Mesendoderm (in vitro differentiated cells): ENCODE measurements at regions not wholly inside any gene's neighbourhood (a gene's known extent, or its start where the extent isn't known, plus 50 kb on each side); places are given as distances from the start of the nearest gene placed in this dataset.

Source experiments
- DNase-seq: peaks from one replicate; pipeline ENCODE4 v3.0.0; 2013
- H2AK5ac ChIP-seq: 2 replicates; pipeline ENCODE4 v1.6.1; 2013; ENCODE audit warnings: low read length, inconsistent platforms
- H2BK120ac ChIP-seq: 2 replicates; pipeline ENCODE4 v1.6.1; 2013; ENCODE audit warnings: low read depth, mild to moderate bottlenecking, low read length, moderate library complexity, mixed read lengths
- H2BK15ac ChIP-seq: replicated peaks from 2 replicates; pipeline ENCODE4 v1.6.1; 2013; ENCODE audit warnings: low read depth, mild to moderate bottlenecking, moderate library complexity
- H2BK5ac ChIP-seq: 2 replicates; pipeline ENCODE4 v1.6.1; 2013; ENCODE audit warnings: low read length, inconsistent platforms
- H3K18ac ChIP-seq: 2 replicates; pipeline ENCODE4 v1.6.1; 2013; ENCODE audit warnings: mild to moderate bottlenecking, low read length, mixed read lengths
- H3K23ac ChIP-seq: one replicate; pipeline ENCODE4 v1.6.1; 2013; ENCODE audit warnings: low read length
- H3K27ac ChIP-seq: 2 replicates; pipeline ENCODE4 v1.5.1; 2013; ENCODE audit warnings: low read depth, mild to moderate bottlenecking, inconsistent platforms, low read length, moderate library complexity
- H3K27me3 ChIP-seq: 2 replicates; pipeline ENCODE4 v1.6.1; 2013; ENCODE audit warnings: low read length, control low read depth, mild to moderate bottlenecking, inconsistent platforms; ENCODE audit not compliant: insufficient read depth, poor library complexity
- H3K36me3 ChIP-seq: 2 replicates; pipeline ENCODE4 v1.6.1; 2013; ENCODE audit warnings: low read length, inconsistent platforms; ENCODE audit not compliant: control insufficient read depth, insufficient read depth
- H3K4ac ChIP-seq: one replicate; pipeline ENCODE4 v1.6.1; 2013; ENCODE audit warnings: low read depth, mild to moderate bottlenecking, low read length, moderate library complexity
- H3K4me1 ChIP-seq: 2 replicates; pipeline ENCODE4 v1.6.1; 2013; ENCODE audit warnings: low read depth, low read length, inconsistent platforms; ENCODE audit not compliant: control insufficient read depth
- H3K4me2 ChIP-seq: 2 replicates; pipeline ENCODE4 v1.6.1; 2013; ENCODE audit warnings: low read length
- H3K4me3 ChIP-seq: 2 replicates; pipeline ENCODE4 v1.5.1; 2013; ENCODE audit warnings: mild to moderate bottlenecking, low read length
- H3K56ac ChIP-seq: one replicate; pipeline ENCODE4 v1.6.1; 2013; ENCODE audit warnings: low read length
- H3K79me1 ChIP-seq: 2 replicates; pipeline ENCODE4 v1.6.1; 2013; ENCODE audit warnings: low read length, inconsistent platforms
- H3K79me2 ChIP-seq: 2 replicates; pipeline ENCODE4 v1.6.1; 2013; ENCODE audit warnings: mild to moderate bottlenecking, low read length; ENCODE audit not compliant: control insufficient read depth, insufficient read depth
- H3K9ac ChIP-seq: 2 replicates; pipeline ENCODE4 v1.6.1; 2013; ENCODE audit warnings: low read length, inconsistent platforms
- H4K5ac ChIP-seq: one replicate; pipeline ENCODE4 v1.6.1; 2013; ENCODE audit warnings: low read length
- H4K8ac ChIP-seq: one replicate; pipeline ENCODE4 v1.6.1; 2013; ENCODE audit warnings: low read depth, mild to moderate bottlenecking, control low read depth, low read length, moderate library complexity
- WGBS: extraction: QIAGEN DNeasy Blood & Tissue Kit; methylation state at CpG from one replicate; pipeline ENCODE4 v1.1.7; 2013; ENCODE audit warnings: low lambda C conversion rate, missing lambda C conversion rate; ENCODE audit not compliant: insufficient coverage; ENCODE audit errors: extremely low coverage; 5-methylcytosine and 5-hydroxymethylcytosine counted together

DNA sequence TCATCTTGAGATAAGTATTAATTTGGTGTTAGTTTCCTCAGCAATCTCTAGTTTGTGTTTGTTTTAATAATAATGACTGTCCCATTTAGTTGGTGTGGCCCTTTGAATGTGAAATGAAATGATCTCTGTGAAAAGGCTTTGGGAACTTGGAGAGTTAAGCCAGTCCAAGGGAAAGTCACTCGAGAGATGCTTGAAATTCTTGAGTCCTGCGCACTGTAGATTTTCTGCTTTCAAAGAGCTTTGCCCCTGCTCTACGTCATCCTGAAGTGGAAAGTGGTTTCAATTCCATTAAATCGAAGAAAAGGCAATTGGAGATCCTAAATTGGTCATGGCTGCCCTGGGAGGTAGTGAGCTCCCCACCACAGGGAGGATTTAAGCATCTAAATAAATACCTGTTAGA, 403.8 kb downstream of the ZNF536 start:
- Histone ChIP-seq H3K4me3 (no peak overlapping the region), H4K8ac (no peak overlapping the region), H3K9ac (no peak overlapping the region), H3K23ac (no peak overlapping the region), H3K36me3 (no peaks in the 10 kb centered on the region), H2AK5ac (no peak overlapping the region), H3K27me3 (no peaks in the 10 kb centered on the region), H3K4me1 (no peaks in the 10 kb centered on the region), H4K5ac (no peak overlapping the region), H2BK5ac (no peak overlapping the region), H3K56ac (no peak overlapping the region), H3K4ac (no peak overlapping the region), H3K79me2 (no peaks in the 10 kb centered on the region), H2BK15ac (no peak overlapping the region), H3K27ac (no peak overlapping the region), H2BK120ac (no peak overlapping the region), H3K18ac (no peak overlapping the region), H3K79me1 (no peaks in the 10 kb centered on the region), H3K4me2 (no peak overlapping the region)
- WGBS = no CpG with 5 or more reads among the region's 4 CpGs
- DNase-seq = no peak

DNA sequence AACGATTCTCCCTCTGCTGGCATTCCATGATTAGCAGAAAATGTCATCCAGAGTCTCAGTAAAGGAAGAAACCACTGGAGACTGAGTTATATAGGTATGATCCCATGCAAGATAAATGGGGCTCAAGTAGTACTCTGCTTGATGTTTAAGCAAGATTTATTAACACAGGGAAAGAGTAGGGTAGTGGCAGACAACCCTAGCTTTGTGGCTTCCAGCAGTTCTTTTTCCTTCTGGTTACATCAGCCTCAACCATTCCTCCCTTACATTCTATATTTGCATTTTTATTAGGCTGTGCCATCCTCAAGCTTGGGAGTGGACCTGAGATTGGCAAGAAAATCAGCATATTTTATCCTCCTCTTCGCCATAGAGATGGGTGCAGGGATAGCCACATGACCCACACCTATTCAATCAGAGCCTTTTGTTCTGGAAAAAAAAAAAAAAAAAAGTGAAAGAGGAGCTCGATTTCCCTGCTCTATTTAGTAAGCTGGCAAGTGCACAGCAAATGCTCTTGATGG, 402.1 kb downstream of the ZNF536 start:
- no peak overlapping the region for H3K56ac ChIP-seq
- H3K79me1 ChIP-seq = no peaks in the 10 kb centered on the region
- no peak overlapping the region for H3K23ac ChIP-seq
- no peaks in the 10 kb centered on the region for H3K36me3 ChIP-seq
- no peaks in the 10 kb centered on the region for H3K79me2 ChIP-seq
- H3K4me3 ChIP-seq = no peak overlapping the region
- H3K27me3 ChIP-seq = no peaks in the 10 kb centered on the region
- H4K5ac ChIP-seq = no peak overlapping the region
- no peak for DNase-seq
- no peaks in the 10 kb centered on the region for H3K4me1 ChIP-seq
- H3K4me2 ChIP-seq = no peak overlapping the region
- no CpG with 5 or more reads among the region's 3 CpGs for WGBS
- H3K4ac ChIP-seq = no peak overlapping the region
- no peak overlapping the region for H3K9ac ChIP-seq
- no peak overlapping the region for H2BK120ac ChIP-seq
- H3K27ac ChIP-seq = no peak overlapping the region
- H2BK5ac ChIP-seq = no peak overlapping the region
- no peak overlapping the region for H4K8ac ChIP-seq
- no peak overlapping the region for H3K18ac ChIP-seq
- H2BK15ac ChIP-seq = no peak overlapping the region
- no peak overlapping the region for H2AK5ac ChIP-seq

GRCh38 chr19:30762651-30763050, 390.5 kb downstream of the ZNF536 start:
- Histone ChIP-seq H3K36me3 (no peaks in the 10 kb centered on the region), H3K9ac (no peak overlapping the region), H3K4me1 (no peaks in the 10 kb centered on the region), H3K4ac (no peak overlapping the region), H3K27me3 (no peaks in the 10 kb centered on the region), H4K5ac (no peak overlapping the region), H3K79me1 (no peaks in the 10 kb centered on the region), H2BK15ac (no peak overlapping the region), H3K4me2 (no peak overlapping the region), H2BK120ac (no peak overlapping the region), H3K18ac (no peak overlapping the region), H3K56ac (no peak overlapping the region), H2BK5ac (no peak overlapping the region), H2AK5ac (no peak overlapping the region), H3K23ac (no peak overlapping the region), H4K8ac (no peak overlapping the region), H3K4me3 (no peak overlapping the region), H3K27ac (no peak overlapping the region), H3K79me2 (no peaks in the 10 kb centered on the region)
- WGBS = no CpG with 5 or more reads among the region's 2 CpGs
- no peak for DNase-seq

- no peak overlapping the region for H2BK15ac ChIP-seq
- no peaks in the 10 kb centered on the region for H3K79me2 ChIP-seq
- H3K4me1 ChIP-seq = no peaks in the 10 kb centered on the region
- no peak overlapping the region for H3K9ac ChIP-seq
- H3K4me3 ChIP-seq = no peak overlapping the region
- H3K36me3 ChIP-seq = no peaks in the 10 kb centered on the region
- H4K8ac ChIP-seq = no peak overlapping the region
- H3K27ac ChIP-seq = no peak overlapping the region
- no peak overlapping the region for H2AK5ac ChIP-seq
- WGBS = no CpG with 5 or more reads among the region's 6 CpGs
- H3K4ac ChIP-seq = no peak overlapping the region
- H3K56ac ChIP-seq = no peak overlapping the region
- no peak overlapping the region for H3K18ac ChIP-seq
- no peaks in the 10 kb centered on the region for H3K27me3 ChIP-seq
- H4K5ac ChIP-seq = no peak overlapping the region
- no peak overlapping the region for H3K23ac ChIP-seq
- DNase-seq = no peak
- no peaks in the 10 kb centered on the region for H3K79me1 ChIP-seq
- no peak overlapping the region for H2BK5ac ChIP-seq
- H2BK120ac ChIP-seq = no peak overlapping the region
- H3K4me2 ChIP-seq = no peak overlapping the region
These were observed 387.8 kb downstream of the ZNF536 start for GRCh38 chr19:30760014-30760413.

DNA sequence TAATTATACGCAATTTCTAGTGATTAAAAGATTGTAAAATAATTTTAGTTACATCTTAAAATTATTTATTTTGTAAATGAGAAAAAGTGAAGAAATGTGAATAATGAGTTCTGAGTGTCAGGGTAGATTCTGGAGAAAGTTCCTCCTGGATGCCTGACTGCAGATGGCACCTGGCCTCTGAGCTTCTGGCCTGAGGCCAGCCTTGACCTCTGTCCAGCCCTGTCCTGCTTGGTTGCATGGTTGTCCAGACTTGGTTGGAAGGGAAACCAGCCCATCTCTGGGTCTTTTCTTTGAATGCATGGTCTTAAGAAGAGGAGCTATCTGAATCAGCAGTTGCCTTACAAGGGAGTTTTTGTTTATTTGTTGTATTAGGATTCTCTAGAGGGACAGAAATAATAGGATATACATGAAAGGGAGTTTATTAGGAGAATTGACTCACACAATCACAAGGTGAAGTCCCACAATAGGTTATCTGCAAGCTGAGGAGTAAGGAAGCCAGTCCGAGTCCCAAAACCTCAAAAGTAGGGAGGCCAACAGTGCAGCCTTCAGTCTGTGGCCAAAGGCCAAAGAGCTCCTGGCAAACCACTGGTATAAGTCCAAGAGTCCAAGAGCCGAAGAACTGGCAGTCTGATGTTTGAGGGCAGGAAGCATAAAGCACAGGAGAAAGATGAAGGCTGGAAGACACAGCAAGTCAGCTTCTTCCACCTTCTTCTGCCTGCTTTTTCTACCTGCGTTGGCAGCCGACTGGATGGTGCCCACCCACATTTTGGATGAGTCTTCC, 385.8 kb downstream of the ZNF536 start:
- Histone ChIP-seq H2BK5ac (no peak overlapping the region), H2BK120ac (no peak overlapping the region), H3K27me3 (no peaks in the 10 kb centered on the region), H3K18ac (no peak overlapping the region), H3K23ac (no peak overlapping the region), H3K79me2 (no peaks in the 10 kb centered on the region), H2BK15ac (no peak overlapping the region), H3K4ac (no peak overlapping the region), H3K56ac (no peak overlapping the region), H4K8ac (no peak overlapping the region), H3K79me1 (no peaks in the 10 kb centered on the region), H2AK5ac (no peak overlapping the region), H3K4me2 (no peak overlapping the region), H3K9ac (no peak overlapping the region), H3K27ac (no peak overlapping the region), H3K36me3 (no peaks in the 10 kb centered on the region), H3K4me3 (no peak overlapping the region), H4K5ac (no peak overlapping the region), H3K4me1 (no peaks in the 10 kb centered on the region)
- no CpG with 5 or more reads among the region's 5 CpGs for WGBS
- DNase-seq = no peak
